ENCODE measurements at regions not wholly inside any gene's neighbourhood (a gene's known extent, or its start where the extent isn't known, plus 50 kb on each side); places are given as distances from the start of the nearest gene placed in this dataset.

DNA sequence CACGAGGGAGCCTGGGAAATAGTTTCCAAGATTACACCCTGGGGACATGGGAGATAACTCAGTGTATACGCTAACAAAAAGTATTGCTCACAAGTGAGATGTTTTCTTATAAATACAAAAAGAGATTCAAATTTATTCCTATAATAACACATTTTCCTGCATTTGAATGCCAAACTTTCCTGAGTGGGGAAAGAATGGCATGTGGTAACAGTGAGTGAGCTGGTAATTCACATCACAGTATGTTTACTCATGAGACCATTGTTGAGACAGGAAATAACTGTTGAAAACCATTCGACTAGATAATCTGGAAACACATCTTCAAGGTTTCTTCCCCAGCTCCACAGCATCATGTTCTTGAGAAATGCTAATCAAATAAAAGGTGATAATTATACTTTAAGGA, 109.1 kb downstream of the TASL start:
- Histone ChIP-seq H4K20me1 (ENCODE audit: insufficient read depth, low read length) (no peaks in the 10 kb centered on the region), H3K4me1 (ENCODE audit: control insufficient read depth in 1 of 2, insufficient read depth in 2 of 2, low read length in 2 of 2) (no peaks in the 10 kb centered on the region), H3K9ac (ENCODE audit: insufficient read depth, low read length, poor library complexity, severe bottlenecking) (no peak overlapping the region), H3K36me3 (replicated peaks in 1 of 2; ENCODE audit: control insufficient read depth in 1 of 2, insufficient read depth in 2 of 2, low read length in 2 of 2) (no peaks in the 10 kb centered on the region), H3K27me3 (ENCODE audit: control insufficient read depth in 2 of 2, insufficient read depth in 2 of 2, low read length in 2 of 2) (peaks cover 0 to 8% of the 10 kb centered on the region in 2 donors), H3K79me2 (ENCODE audit: insufficient read depth, low read length) (no peaks in the 10 kb centered on the region), H2AFZ (ENCODE audit: insufficient read depth, low read depth, low read length, poor library complexity, severe bottlenecking) (no peak overlapping the region), H3K4me3 (replicated peaks in 1 of 3; ENCODE audit: low read depth in 2 of 3, low read length in 3 of 3) (no peak overlapping the region), H3K27ac (ENCODE audit: low read depth in 1 of 2, low read length in 2 of 2) (no peak overlapping the region), H3K4me2 (replicated peaks; ENCODE audit: extremely low read depth, low read length, poor library complexity, severe bottlenecking) (no peak overlapping the region), H3K9me3 (replicated peaks in 1 of 2; ENCODE audit: control insufficient read depth in 1 of 2, insufficient read depth in 1 of 2, low read length in 2 of 2) (no peaks in the 10 kb centered on the region)
- no peak overlapping the region for H3K4me3 Mint-ChIP-seq
- intact Hi-C loops (cut with micrococcal nuclease) = no loop called here
- WGBS (ENCODE audit: insufficient coverage) = no CpG with 5 or more reads among the region's 3 CpGs
- no peaks in the 10 kb centered on the region for H3K4me1 Mint-ChIP-seq
- no peak overlapping the region for H3K27ac Mint-ChIP-seq
- no peaks in the 10 kb centered on the region for H3K36me3 Mint-ChIP-seq
- no peak for DNase-seq
- TF ChIP-seq, protein P1, sequence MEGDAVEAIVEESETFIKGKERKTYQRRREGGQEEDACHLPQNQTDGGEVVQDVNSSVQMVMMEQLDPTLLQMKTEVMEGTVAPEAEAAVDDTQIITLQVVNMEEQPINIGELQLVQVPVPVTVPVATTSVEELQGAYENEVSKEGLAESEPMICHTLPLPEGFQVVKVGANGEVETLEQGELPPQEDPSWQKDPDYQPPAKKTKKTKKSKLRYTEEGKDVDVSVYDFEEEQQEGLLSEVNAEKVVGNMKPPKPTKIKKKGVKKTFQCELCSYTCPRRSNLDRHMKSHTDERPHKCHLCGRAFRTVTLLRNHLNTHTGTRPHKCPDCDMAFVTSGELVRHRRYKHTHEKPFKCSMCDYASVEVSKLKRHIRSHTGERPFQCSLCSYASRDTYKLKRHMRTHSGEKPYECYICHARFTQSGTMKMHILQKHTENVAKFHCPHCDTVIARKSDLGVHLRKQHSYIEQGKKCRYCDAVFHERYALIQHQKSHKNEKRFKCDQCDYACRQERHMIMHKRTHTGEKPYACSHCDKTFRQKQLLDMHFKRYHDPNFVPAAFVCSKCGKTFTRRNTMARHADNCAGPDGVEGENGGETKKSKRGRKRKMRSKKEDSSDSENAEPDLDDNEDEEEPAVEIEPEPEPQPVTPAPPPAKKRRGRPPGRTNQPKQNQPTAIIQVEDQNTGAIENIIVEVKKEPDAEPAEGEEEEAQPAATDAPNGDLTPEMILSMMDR (IDR thresholded peaks at IDR 0.05) = no peak
- peaks cover 0 to 3% (median 0%) of the 10 kb centered on the region in 7 donors for H3K9me3 Mint-ChIP-seq
- peaks cover 0 to 10% (median 4%) of the 10 kb centered on the region in 3 donors for H3K27me3 Mint-ChIP-seq (ENCODE audit: low read depth in 3 of 3)

All from CD14-positive monocyte (primary cell).